Naive thymus-derived CD8-positive, alpha-beta T cell (primary cell): ENCODE measurements at regions not wholly inside any gene's neighbourhood (a gene's known extent, or its start where the extent isn't known, plus 50 kb on each side); places are given as distances from the start of the nearest gene placed in this dataset.

ENCODE experiments used
- ATAC-seq, 2 donors: fragments of 150-1000 bp; cut with Tn5 transposase in 1 of 2; sonication (Bioruptor Pico), chemical (Tn5 transposase) in 1 of 2; 1 replicate in 1 of 2; 2 replicates in 1 of 2; pipeline ENCODE4 v1.10.0; 2021; ENCODE audit warnings: mild to moderate bottlenecking in 2 of 2, moderate library complexity in 2 of 2
- POLR2A ChIA-PET: fragments of 350-600 bp; sonication (Branson Sonifier 250); formaldehyde crosslinking; loops from one replicate; lab custom pipeline; 2021; ENCODE audit warnings: antibody characterized with exemption; lab: Charles Lee
- DNase-seq, 10 donors: peaks; one replicate each; pipeline versions ENCODE4 v3.0.0 to v3.0.0-alpha.2; 2020 to 2022
- H3K27ac Mint-ChIP-seq, 10 donors: one replicate each; pipeline ENCODE4 v1.8.0; 2020 to 2022; ENCODE audit warnings: mild to moderate bottlenecking in 10 of 10, mixed read lengths in 10 of 10, moderate library complexity in 4 of 10, inconsistent platforms in 1 of 10
- H3K27me3 Mint-ChIP-seq, 5 donors: one replicate each; pipeline ENCODE4 v1.8.0; 2021 to 2022; ENCODE audit warnings: mixed read lengths in 5 of 5
- H3K36me3 Mint-ChIP-seq, 3 donors: one replicate each; pipeline ENCODE4 v1.8.0; 2020 to 2022; ENCODE audit warnings: mixed read lengths in 3 of 3, mild to moderate bottlenecking in 2 of 3, inconsistent platforms in 1 of 3
- H3K4me1 Mint-ChIP-seq, 4 donors: one replicate each; pipeline ENCODE4 v1.8.0; 2021 to 2022; ENCODE audit warnings: mixed read lengths in 4 of 4
- H3K4me3 Mint-ChIP-seq, 10 donors: one replicate each; pipeline ENCODE4 v1.8.0; 2020 to 2022; ENCODE audit warnings: mild to moderate bottlenecking in 10 of 10, mixed read lengths in 10 of 10, moderate library complexity in 6 of 10, inconsistent platforms in 1 of 10
- H3K9me3 Mint-ChIP-seq, 9 donors: one replicate each; pipeline ENCODE4 v1.8.0; 2020 to 2022; ENCODE audit warnings: mixed read lengths in 9 of 9, mild to moderate bottlenecking in 3 of 9, inconsistent platforms in 1 of 9, moderate library complexity in 1 of 9

DNA sequence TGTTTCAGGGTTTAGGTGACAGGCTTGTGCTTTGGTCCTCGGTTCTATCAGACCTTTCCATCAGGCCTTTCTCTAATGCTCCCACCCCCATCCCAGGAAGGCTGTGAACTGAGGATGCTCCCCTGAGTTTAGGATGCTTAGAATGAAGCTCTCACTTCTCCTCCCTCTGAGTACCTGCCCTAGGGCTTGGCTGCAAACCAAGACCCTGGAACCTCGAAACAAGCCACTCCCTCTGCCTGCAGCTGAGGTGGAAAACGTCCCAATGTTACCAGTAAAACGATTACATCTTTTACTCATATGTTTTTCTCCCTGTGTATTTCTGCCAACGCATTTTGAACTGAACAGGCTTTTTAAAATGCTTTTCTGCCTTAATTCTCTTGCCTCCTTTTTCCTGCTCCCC lies 54.5 kb upstream of the BMAL1 start:
- H3K27me3 Mint-ChIP-seq = peaks cover 0 to 2% (median 0%) of the 10 kb centered on the region in 5 donors
- peaks cover 0 to 2% (median 0%) of the 10 kb centered on the region in 4 donors for H3K4me1 Mint-ChIP-seq
- POLR2A ChIA-PET = no interaction called here
- H3K36me3 Mint-ChIP-seq = no peaks in the 10 kb centered on the region
- no peaks in the 10 kb centered on the region for H3K9me3 Mint-ChIP-seq
- H3K4me3 Mint-ChIP-seq = no peak overlapping the region
- DNase-seq (no peak), ATAC-seq (no peak)
- H3K27ac Mint-ChIP-seq = no peak overlapping the region

DNA sequence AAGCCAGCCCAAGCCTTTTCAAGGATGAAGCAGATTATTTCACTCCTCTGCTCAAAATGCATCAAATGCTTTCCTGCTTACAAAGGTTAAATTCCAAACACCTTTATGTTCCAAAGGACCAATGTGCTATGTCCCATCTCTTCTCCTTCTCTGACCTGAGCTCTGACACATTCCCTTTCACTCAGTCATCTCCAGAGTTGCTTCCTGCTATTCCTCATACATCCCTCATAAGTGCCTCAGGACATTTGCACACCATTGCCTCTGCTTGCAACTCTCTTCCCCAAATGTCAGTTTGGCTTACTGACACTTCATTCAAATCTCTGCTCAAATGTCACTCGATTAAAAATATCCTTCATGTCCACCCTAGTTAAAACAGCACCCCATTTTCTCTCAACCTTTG lies 53.3 kb upstream of the BMAL1 start:
- ATAC-seq (no peak), DNase-seq (no peak)
- Mint-ChIP-seq H3K27me3 (peaks cover 0 to 2% (median 0%) of the 10 kb centered on the region in 5 donors), H3K4me1 (peaks cover 0 to 11% (median 0%) of the 10 kb centered on the region in 4 donors), H3K27ac (no peak overlapping the region), H3K4me3 (no peak overlapping the region), H3K9me3 (no peaks in the 10 kb centered on the region), H3K36me3 (no peaks in the 10 kb centered on the region)
- POLR2A ChIA-PET = no interaction called here

DNA sequence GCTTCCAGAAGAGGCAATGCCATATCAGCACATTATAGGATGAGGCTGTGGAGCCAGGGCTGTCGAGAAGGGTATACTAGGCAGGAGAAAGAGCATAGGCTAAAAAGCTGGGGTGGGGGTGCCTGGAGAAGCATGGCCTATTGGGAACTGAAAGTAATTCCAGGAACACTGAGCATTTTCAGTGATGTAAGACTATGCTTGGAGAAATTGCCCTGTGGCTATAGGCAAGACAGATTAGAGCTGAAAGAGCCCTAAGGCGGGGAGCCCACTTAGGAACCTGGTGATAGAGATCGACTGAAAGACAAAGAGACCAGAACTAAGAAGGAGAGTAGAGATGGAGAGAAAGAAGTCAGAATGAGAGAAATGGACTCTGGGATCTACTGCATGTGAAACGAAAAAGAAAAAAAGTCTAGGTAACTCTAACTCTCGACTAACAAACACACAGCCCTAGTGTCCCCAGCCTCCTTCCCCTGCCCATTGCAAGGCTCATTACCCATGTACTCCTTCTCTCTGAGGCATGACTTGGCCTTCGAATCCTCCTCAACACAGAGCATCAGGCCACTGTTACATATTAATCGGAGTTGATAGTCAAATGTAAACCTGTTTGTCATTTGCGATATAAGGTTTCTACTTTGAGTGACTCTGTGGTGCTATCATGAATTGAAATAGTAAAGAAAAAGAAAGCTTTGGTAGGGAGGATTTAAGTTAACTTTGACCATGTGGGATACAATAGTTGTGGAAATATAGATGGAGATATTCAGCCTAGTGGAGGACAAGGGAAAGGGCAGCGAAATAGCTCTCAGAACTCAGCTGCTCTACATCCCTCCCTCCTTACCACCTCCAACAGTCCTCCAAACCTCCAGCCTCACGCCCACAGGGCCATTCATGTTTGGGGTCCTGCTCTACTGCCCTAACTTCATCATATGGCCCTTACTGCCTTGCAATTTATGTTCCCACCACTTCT lies 52.3 kb upstream of the BMAL1 start:
- Mint-ChIP-seq H3K4me1 (peaks cover 0 to 14% (median 0%) of the 10 kb centered on the region in 4 donors), H3K9me3 (no peaks in the 10 kb centered on the region), H3K27ac (no peak overlapping the region), H3K36me3 (no peaks in the 10 kb centered on the region), H3K27me3 (peaks cover 0 to 2% (median 0%) of the 10 kb centered on the region in 5 donors), H3K4me3 (no peak overlapping the region)
- DNase-seq = no peak
- POLR2A ChIA-PET = no interaction called here
- no peak for ATAC-seq

DNA sequence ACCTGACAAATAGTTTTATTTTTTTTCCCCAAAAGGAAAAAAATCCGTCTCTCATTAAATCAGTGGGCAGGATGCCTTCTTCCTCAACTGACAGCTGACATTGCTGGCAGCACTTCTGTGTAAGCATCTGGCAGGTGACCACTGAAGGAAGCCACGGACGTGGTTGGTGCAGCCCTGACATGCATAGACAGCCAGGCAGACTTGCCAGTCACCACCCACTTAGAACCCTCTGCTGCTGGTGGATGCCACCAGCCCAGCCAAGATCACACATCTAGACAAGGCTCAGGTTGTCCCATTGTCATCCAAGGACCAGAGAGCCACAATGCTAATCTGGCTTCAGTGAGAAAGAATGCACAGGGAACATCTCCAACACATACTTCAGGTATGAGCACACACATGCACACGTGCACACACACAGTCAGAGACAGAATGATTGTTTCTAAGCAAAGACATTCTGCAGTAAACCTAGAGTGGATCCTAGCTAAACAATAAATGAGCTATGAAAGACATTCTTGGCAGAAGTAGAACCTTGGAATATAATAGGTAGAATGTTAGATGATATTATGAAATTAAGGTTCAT lies 49.8 kb upstream of the BMAL1 start:
- H3K4me3 Mint-ChIP-seq = no peak overlapping the region
- POLR2A ChIA-PET = no interaction called here
- no peaks in the 10 kb centered on the region for H3K36me3 Mint-ChIP-seq
- H3K27me3 Mint-ChIP-seq = peaks cover 0 to 3% (median 0%) of the 10 kb centered on the region in 5 donors
- ATAC-seq (no peak), DNase-seq (no peak)
- H3K9me3 Mint-ChIP-seq = no peaks in the 10 kb centered on the region
- peaks cover 0 to 14% (median 0%) of the 10 kb centered on the region in 4 donors for H3K4me1 Mint-ChIP-seq
- no peak overlapping the region for H3K27ac Mint-ChIP-seq
